ENCODE measurements at regions not wholly inside any gene's neighbourhood (a gene's known extent, or its start where the extent isn't known, plus 50 kb on each side); places are given as distances from the start of the nearest gene placed in this dataset.

- WGBS (ENCODE audit: insufficient coverage, low coverage, missing lambda C conversion rate), result 9% methylated on average over 1 of the region's 1 CpG
Measured at GRCh38 chr12:118472940-118473339, 96.6 kb downstream of the SUDS3 start.

More at GRCh38 chr12:118472940-118473339, 96.6 kb downstream of the SUDS3 start:
- DNase-seq (ENCODE audit: extremely low read depth in 1 of 4, low spot score in 3 of 4), result no peak
- Histone ChIP-seq H3K4me2 (ENCODE audit: insufficient read depth, low read length) (no peak overlapping the region), H4K20me1 (replicated peaks; ENCODE audit: control insufficient read depth, insufficient read depth, low read length) (no peaks in the 10 kb centered on the region), H3K36me3 (ENCODE audit: control insufficient read depth, insufficient read depth, low read length) (no peaks in the 10 kb centered on the region), H3K9me1 (ENCODE audit: control insufficient read depth, insufficient read depth, low read length) (no peaks in the 10 kb centered on the region), H3K4me3 (no peak overlapping the region), H3K9ac (ENCODE audit: insufficient read depth in 1 of 2, low read depth in 2 of 2, low read length in 2 of 2) (no peak overlapping the region), H3K79me2 (ENCODE audit: control insufficient read depth, insufficient read depth, low read length) (no peaks in the 10 kb centered on the region), H3K4me1 (replicated peaks in 1 of 2; ENCODE audit: control insufficient read depth in 2 of 2, insufficient read depth in 2 of 2, low read length in 2 of 2) (no peaks in the 10 kb centered on the region), H3K27me3 (ENCODE audit: control insufficient read depth in 2 of 2, insufficient read depth in 2 of 2, low read length in 2 of 2) (peaks cover 0 to 4% of the 10 kb centered on the region in 2 experiments; a peak in 1 of 5 replicates), H3K9me3 (replicated peaks; ENCODE audit: control insufficient read depth, insufficient read depth, low read depth, low read length) (no peaks in the 10 kb centered on the region), H2AFZ (ENCODE audit: low read depth, low read length) (no peak overlapping the region), H3K27ac (ENCODE audit: extremely low read depth, low read depth, low read length) (no peak overlapping the region)
- ATAC-seq, result no peak
- TF ChIP-seq PBX2 (CRISPR knock-in tag; IDR thresholded peaks at IDR 0.05; ENCODE audit: low read depth) (no peak), PBX2 (tag; conservative IDR thresholded peaks at IDR 0.05; ENCODE audit: low read depth) (no peak), ATF7 (IDR thresholded peaks at IDR 0.05) (no peak), ZHX1 (conservative IDR thresholded peaks at IDR 0.05; ENCODE audit: low read length) (no peak), RBM34 (IDR thresholded peaks at IDR 0.05; ENCODE audit: borderline replicate concordance, insufficient read depth, low read length) (no peak), ZNF561 (CRISPR knock-in tag; conservative IDR thresholded peaks at IDR 0.05) (no peak), TOE1 (IDR thresholded peaks at IDR 0.05; ENCODE audit: borderline replicate concordance) (no peak), TOE1 (CRISPR knock-in tag; IDR thresholded peaks at IDR 0.05; ENCODE audit: borderline replicate concordance, low read depth) (no peak), ZKSCAN3 (CRISPR knock-in tag; IDR thresholded peaks at IDR 0.05) (no peak), GTF2B (IDR thresholded peaks at IDR 0.05; ENCODE audit: extremely low read depth, insufficient read length) (no peak), E2F3 (CRISPR knock-in tag; IDR thresholded peaks at IDR 0.05) (no peak), CBFA2T3 (IDR thresholded peaks at IDR 0.05) (no peak), NR2C2 (CRISPR knock-in tag; IDR thresholded peaks at IDR 0.05) (no peak), NR2C2 (tag; IDR thresholded peaks at IDR 0.05) (no peak), SPI1 (IDR thresholded peaks at IDR 0.05; ENCODE audit: borderline replicate concordance, low read depth, low read length) (no peak), DLX4 (CRISPR knock-in tag; IDR thresholded peaks at IDR 0.05) (no peak)
- ChIA-PET CTCF (ENCODE audit: low intra/inter-chr PET ratio) (no interaction called here), POLR2A (no interaction called here)
- no peak for FAIRE-seq
- BruUV-seq (replicated peaks), result no TSS peak
- intact Hi-C loops (cut with micrococcal nuclease), result no loop called here
- in situ Hi-C loops (cut with MboI), result no loop called here
